ENCODE measurements at regions not wholly inside any gene's neighbourhood (a gene's known extent, or its start where the extent isn't known, plus 50 kb on each side); places are given as distances from the start of the nearest gene placed in this dataset.

DNA sequence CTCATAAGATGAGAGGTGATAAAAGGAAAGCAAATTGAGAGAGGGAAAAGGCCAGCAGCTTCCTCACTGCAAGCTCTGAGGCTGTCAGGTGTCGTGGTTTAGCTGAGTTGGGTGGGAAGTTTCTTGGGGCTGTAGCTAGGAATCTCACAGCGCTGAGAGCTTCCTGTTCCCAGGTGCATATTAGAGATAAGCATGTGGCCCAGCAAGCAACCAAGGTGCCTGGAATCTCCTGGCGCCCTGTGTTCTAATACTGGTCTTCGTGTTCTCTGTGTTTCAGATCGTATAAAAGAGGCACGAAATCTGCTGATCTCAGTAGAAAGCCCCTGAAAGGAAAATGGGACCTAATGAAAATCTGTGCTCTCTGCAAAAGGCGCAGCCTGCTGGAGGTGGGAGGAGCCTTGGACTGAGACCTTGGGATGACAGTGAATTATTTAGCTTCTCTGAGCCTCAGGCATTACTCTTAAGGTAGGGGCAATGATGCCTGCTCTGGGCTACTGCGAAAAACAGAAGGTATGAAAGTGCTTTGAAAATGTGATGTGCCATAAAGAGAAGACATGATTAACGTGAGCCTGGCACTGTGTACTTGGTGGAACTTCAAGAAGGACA is 499.9 kb downstream of the TBL1XR1 start:
- Histone ChIP-seq H3K27ac (ENCODE audit: low read depth in 1 of 3, low read length in 2 of 3) (no peak overlapping the region), H3K4me1 (ENCODE audit: control insufficient read depth in 3 of 3, insufficient read depth in 2 of 3, low read depth in 1 of 3, low read length in 2 of 3) (peaks cover 0 to 10% (median 0%) of the 10 kb centered on the region in 3 donors), H3K36me3 (ENCODE audit: control insufficient read depth in 3 of 3, insufficient read depth in 2 of 3, low read depth in 1 of 3, low read length in 3 of 3) (no peaks in the 10 kb centered on the region), H3K4me3 (ENCODE audit: low read depth in 1 of 3, low read length in 3 of 3) (no peak overlapping the region), H3K27me3 (ENCODE audit: control insufficient read depth in 3 of 3, insufficient read depth in 3 of 3, low read length in 3 of 3) (no peaks in the 10 kb centered on the region), H3K9me3 (ENCODE audit: control insufficient read depth in 2 of 2, insufficient read depth in 1 of 2, low read depth in 1 of 2, low read length in 1 of 2) (no peaks in the 10 kb centered on the region)
- FAIRE-seq (no peak), DNase-seq (peak in 1 of 2 donors; percentile 13)
- 40 to 53% (median 41%) methylated on average over 9 of the region's 9 CpGs for WGBS, 3 donors

DNA sequence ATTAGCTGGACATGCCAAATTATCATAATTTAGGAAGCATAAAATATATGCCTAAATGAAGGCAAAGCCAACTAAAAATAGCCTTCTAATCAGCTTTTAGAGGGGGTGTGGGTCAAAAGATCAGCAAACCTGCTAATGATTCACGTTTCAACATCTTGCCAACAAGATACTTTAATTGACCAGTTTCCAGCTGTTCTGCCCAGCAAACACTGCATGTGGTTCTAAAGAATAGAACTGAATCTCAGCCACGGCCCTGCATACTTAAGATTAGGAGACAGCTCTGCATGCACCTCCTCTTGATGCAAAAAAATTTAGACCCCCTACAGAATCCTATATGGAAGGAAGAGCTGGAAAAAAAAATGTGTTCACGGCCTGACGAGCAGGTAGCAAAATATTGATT is 500.5 kb downstream of the TBL1XR1 start:
- Histone ChIP-seq H3K36me3 (ENCODE audit: control insufficient read depth in 3 of 3, insufficient read depth in 2 of 3, low read depth in 1 of 3, low read length in 3 of 3) (no peaks in the 10 kb centered on the region), H3K9me3 (ENCODE audit: control insufficient read depth in 2 of 2, insufficient read depth in 1 of 2, low read depth in 1 of 2, low read length in 1 of 2) (no peaks in the 10 kb centered on the region), H3K27me3 (ENCODE audit: control insufficient read depth in 3 of 3, insufficient read depth in 3 of 3, low read length in 3 of 3) (no peaks in the 10 kb centered on the region), H3K4me1 (ENCODE audit: control insufficient read depth in 3 of 3, insufficient read depth in 2 of 3, low read depth in 1 of 3, low read length in 2 of 3) (peaks cover 0 to 10% (median 0%) of the 10 kb centered on the region in 3 donors), H3K4me3 (ENCODE audit: low read depth in 1 of 3, low read length in 3 of 3) (no peak overlapping the region), H3K27ac (ENCODE audit: low read depth in 1 of 3, low read length in 2 of 3) (no peak overlapping the region)
- no peak for FAIRE-seq
- WGBS, 3 donors, result 14 to 43% (median 22%) methylated on average over 4 of the region's 4 CpGs
- peak in 1 of 2 donors; percentile 7 for DNase-seq

GRCh38 chr3:176692966-176693785 is 504.1 kb downstream of the TBL1XR1 start:
- H3K27me3 ChIP-seq (ENCODE audit: control insufficient read depth in 3 of 3, insufficient read depth in 3 of 3, low read length in 3 of 3), result no peaks in the 10 kb centered on the region
- no peaks in the 10 kb centered on the region for H3K36me3 ChIP-seq (ENCODE audit: control insufficient read depth in 3 of 3, insufficient read depth in 2 of 3, low read depth in 1 of 3, low read length in 3 of 3)
- H3K4me3 ChIP-seq (ENCODE audit: low read depth in 1 of 3, low read length in 3 of 3), result no peak overlapping the region
- 77 to 88% (median 87%) methylated on average over 4 of the region's 4 CpGs for WGBS, 3 donors
- H3K9me3 ChIP-seq (ENCODE audit: control insufficient read depth in 2 of 2, insufficient read depth in 1 of 2, low read depth in 1 of 2, low read length in 1 of 2), result no peaks in the 10 kb centered on the region
- FAIRE-seq, result no peak
- H3K27ac ChIP-seq (ENCODE audit: low read depth in 1 of 3, low read length in 2 of 3), result no peak overlapping the region
- peaks cover 0 to 10% (median 0%) of the 10 kb centered on the region in 3 donors for H3K4me1 ChIP-seq (ENCODE audit: control insufficient read depth in 3 of 3, insufficient read depth in 2 of 3, low read depth in 1 of 3, low read length in 2 of 3)
- no peak for DNase-seq

GRCh38 chr3:176692199-176692965 is 504.9 kb downstream of the TBL1XR1 start:
- H3K4me3 ChIP-seq (ENCODE audit: low read depth in 1 of 3, low read length in 3 of 3), result no peak overlapping the region
- FAIRE-seq, result no peak
- H3K36me3 ChIP-seq (ENCODE audit: control insufficient read depth in 3 of 3, insufficient read depth in 2 of 3, low read depth in 1 of 3, low read length in 3 of 3), result no peaks in the 10 kb centered on the region
- H3K9me3 ChIP-seq (ENCODE audit: control insufficient read depth in 2 of 2, insufficient read depth in 1 of 2, low read depth in 1 of 2, low read length in 1 of 2), result no peaks in the 10 kb centered on the region
- 78 to 80% (median 80%) methylated on average over 8 of the region's 8 CpGs for WGBS, 3 donors
- no peaks in the 10 kb centered on the region for H3K27me3 ChIP-seq (ENCODE audit: control insufficient read depth in 3 of 3, insufficient read depth in 3 of 3, low read length in 3 of 3)
- H3K27ac ChIP-seq (ENCODE audit: low read depth in 1 of 3, low read length in 2 of 3), result no peak overlapping the region
- DNase-seq, result no peak
- H3K4me1 ChIP-seq (ENCODE audit: control insufficient read depth in 3 of 3, insufficient read depth in 2 of 3, low read depth in 1 of 3, low read length in 2 of 3), result peaks cover 0 to 8% (median 0%) of the 10 kb centered on the region in 3 donors

- H3K27ac ChIP-seq (ENCODE audit: low read depth in 1 of 3, low read length in 2 of 3), result no peak overlapping the region
- FAIRE-seq, result no peak
- 67 to 73% (median 71%) methylated on average over 7 of the region's 7 CpGs for WGBS, 3 donors
These were observed 507.0 kb downstream of the TBL1XR1 start for GRCh38 chr3:176690083-176690869.

DNA sequence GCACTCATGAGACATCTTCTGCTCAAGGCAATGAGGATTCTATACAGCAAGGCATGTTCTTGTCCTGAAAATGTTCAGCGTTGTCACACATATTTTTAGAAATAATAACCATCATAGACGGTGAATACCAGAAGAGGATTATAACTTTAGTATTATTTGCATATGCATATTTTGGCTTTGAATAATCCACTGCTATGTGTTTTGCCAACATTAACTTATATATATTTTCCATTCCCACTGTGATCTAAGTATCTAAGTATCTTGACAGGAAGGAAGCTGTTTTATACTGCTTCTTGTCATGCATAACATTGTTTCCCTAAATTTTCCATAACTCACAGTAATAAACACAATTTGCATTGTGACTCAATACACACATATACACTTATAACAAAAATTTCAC is 509.5 kb downstream of the TBL1XR1 start:
- H3K27me3 ChIP-seq (ENCODE audit: control insufficient read depth in 3 of 3, insufficient read depth in 3 of 3, low read length in 3 of 3), result no peaks in the 10 kb centered on the region
- DNase-seq (no peak), FAIRE-seq (no peak)
- no peaks in the 10 kb centered on the region for H3K9me3 ChIP-seq (ENCODE audit: control insufficient read depth in 2 of 2, insufficient read depth in 1 of 2, low read depth in 1 of 2, low read length in 1 of 2)
- WGBS, 3 donors, result 79 to 93% (median 82%) methylated on average over 2 of the region's 2 CpGs
- no peak overlapping the region for H3K27ac ChIP-seq (ENCODE audit: low read depth in 1 of 3, low read length in 2 of 3)
- H3K4me1 ChIP-seq (ENCODE audit: control insufficient read depth in 3 of 3, insufficient read depth in 2 of 3, low read depth in 1 of 3, low read length in 2 of 3), result no peaks in the 10 kb centered on the region
- H3K36me3 ChIP-seq (ENCODE audit: control insufficient read depth in 3 of 3, insufficient read depth in 2 of 3, low read depth in 1 of 3, low read length in 3 of 3), result no peaks in the 10 kb centered on the region
- H3K4me3 ChIP-seq (ENCODE audit: low read depth in 1 of 3, low read length in 3 of 3), result no peak overlapping the region

More at GRCh38 chr3:176690083-176690869, 507.0 kb downstream of the TBL1XR1 start:
- Histone ChIP-seq H3K9me3 (ENCODE audit: control insufficient read depth in 2 of 2, insufficient read depth in 1 of 2, low read depth in 1 of 2, low read length in 1 of 2) (no peaks in the 10 kb centered on the region), H3K4me3 (ENCODE audit: low read depth in 1 of 3, low read length in 3 of 3) (no peak overlapping the region), H3K4me1 (ENCODE audit: control insufficient read depth in 3 of 3, insufficient read depth in 2 of 3, low read depth in 1 of 3, low read length in 2 of 3) (no peaks in the 10 kb centered on the region), H3K36me3 (ENCODE audit: control insufficient read depth in 3 of 3, insufficient read depth in 2 of 3, low read depth in 1 of 3, low read length in 3 of 3) (no peaks in the 10 kb centered on the region), H3K27me3 (ENCODE audit: control insufficient read depth in 3 of 3, insufficient read depth in 3 of 3, low read length in 3 of 3) (no peaks in the 10 kb centered on the region)
- DNase-seq, result peak in 1 of 2 donors; percentile 18

DNA sequence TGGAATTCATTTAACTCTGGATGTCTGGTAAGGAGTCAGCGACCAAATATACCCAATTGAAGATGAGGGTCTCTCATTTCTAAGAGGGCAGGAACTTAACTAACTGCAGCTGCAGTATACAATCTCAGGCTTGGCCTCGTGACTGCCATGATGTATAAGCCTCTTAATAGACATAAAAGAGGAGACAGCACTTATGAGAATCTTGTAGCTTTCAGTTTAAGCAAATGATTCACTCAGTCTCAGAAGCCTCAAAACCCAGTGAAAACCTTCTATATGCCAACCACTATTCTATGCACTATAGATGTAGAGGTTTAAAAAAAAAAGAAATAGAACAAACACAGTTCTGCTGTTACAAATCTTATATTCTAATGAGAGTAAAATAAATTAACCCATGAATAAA is 513.9 kb downstream of the TBL1XR1 start:
- 53 to 67% (median 64%) methylated on average over 2 of the region's 2 CpGs for WGBS, 3 donors

More for the DNA sequence above, 513.9 kb downstream of the TBL1XR1 start:
- Histone ChIP-seq H3K9me3 (ENCODE audit: control insufficient read depth in 2 of 2, insufficient read depth in 1 of 2, low read depth in 1 of 2, low read length in 1 of 2) (no peaks in the 10 kb centered on the region), H3K4me1 (ENCODE audit: control insufficient read depth in 3 of 3, insufficient read depth in 2 of 3, low read depth in 1 of 3, low read length in 2 of 3) (no peaks in the 10 kb centered on the region), H3K36me3 (ENCODE audit: control insufficient read depth in 3 of 3, insufficient read depth in 2 of 3, low read depth in 1 of 3, low read length in 3 of 3) (no peaks in the 10 kb centered on the region), H3K27me3 (ENCODE audit: control insufficient read depth in 3 of 3, insufficient read depth in 3 of 3, low read length in 3 of 3) (no peaks in the 10 kb centered on the region), H3K27ac (ENCODE audit: low read depth in 1 of 3, low read length in 2 of 3) (no peak overlapping the region), H3K4me3 (ENCODE audit: low read depth in 1 of 3, low read length in 3 of 3) (no peak overlapping the region)
- FAIRE-seq (no peak), DNase-seq (no peak)
